Naive B cell (primary cell): ENCODE measurements at regions not wholly inside any gene's neighbourhood (a gene's known extent, or its start where the extent isn't known, plus 50 kb on each side); places are given as distances from the start of the nearest gene placed in this dataset.

ENCODE experiments used
- ATAC-seq, 2 donors: fragments of 150-1000 bp; cut with Tn5 transposase; 2 replicates each; pipeline ENCODE4 v1.10.0; 2021; ENCODE audit warnings: low read depth in 2 of 2, mild to moderate bottlenecking in 2 of 2, moderate library complexity in 2 of 2
- DNase-seq: peaks from one replicate; pipeline ENCODE4 v3.0.0; 2022
- H3K27ac Mint-ChIP-seq, 6 donors: one replicate each; pipeline ENCODE4 v1.8.0; 2020 to 2022; ENCODE audit warnings: mild to moderate bottlenecking in 6 of 6, mixed read lengths in 6 of 6, moderate library complexity in 5 of 6, inconsistent platforms in 2 of 6
- H3K27me3 Mint-ChIP-seq, 3 donors: one replicate each; pipeline ENCODE4 v1.8.0; 2021 to 2022; ENCODE audit warnings: mixed read lengths in 3 of 3, mild to moderate bottlenecking in 1 of 3
- H3K36me3 Mint-ChIP-seq, 2 donors: one replicate each; pipeline ENCODE4 v1.8.0; 2020 to 2022; ENCODE audit warnings: mixed read lengths in 2 of 2, inconsistent platforms in 1 of 2, mild to moderate bottlenecking in 1 of 2
- H3K4me1 Mint-ChIP-seq, 3 donors: one replicate each; pipeline ENCODE4 v1.8.0; 2020 to 2022; ENCODE audit warnings: mixed read lengths in 3 of 3, inconsistent platforms in 1 of 3, mild to moderate bottlenecking in 1 of 3, moderate library complexity in 1 of 3
- H3K4me3 Mint-ChIP-seq, 8 donors: one replicate each; pipeline ENCODE4 v1.8.0; 2020 to 2022; ENCODE audit warnings: mild to moderate bottlenecking in 8 of 8, mixed read lengths in 8 of 8, moderate library complexity in 8 of 8, inconsistent platforms in 2 of 8
- H3K9me3 Mint-ChIP-seq, 7 donors: one replicate each; pipeline ENCODE4 v1.8.0; 2020 to 2022; ENCODE audit warnings: mixed read lengths in 7 of 7, mild to moderate bottlenecking in 5 of 7, inconsistent platforms in 2 of 7, moderate library complexity in 1 of 7

DNA sequence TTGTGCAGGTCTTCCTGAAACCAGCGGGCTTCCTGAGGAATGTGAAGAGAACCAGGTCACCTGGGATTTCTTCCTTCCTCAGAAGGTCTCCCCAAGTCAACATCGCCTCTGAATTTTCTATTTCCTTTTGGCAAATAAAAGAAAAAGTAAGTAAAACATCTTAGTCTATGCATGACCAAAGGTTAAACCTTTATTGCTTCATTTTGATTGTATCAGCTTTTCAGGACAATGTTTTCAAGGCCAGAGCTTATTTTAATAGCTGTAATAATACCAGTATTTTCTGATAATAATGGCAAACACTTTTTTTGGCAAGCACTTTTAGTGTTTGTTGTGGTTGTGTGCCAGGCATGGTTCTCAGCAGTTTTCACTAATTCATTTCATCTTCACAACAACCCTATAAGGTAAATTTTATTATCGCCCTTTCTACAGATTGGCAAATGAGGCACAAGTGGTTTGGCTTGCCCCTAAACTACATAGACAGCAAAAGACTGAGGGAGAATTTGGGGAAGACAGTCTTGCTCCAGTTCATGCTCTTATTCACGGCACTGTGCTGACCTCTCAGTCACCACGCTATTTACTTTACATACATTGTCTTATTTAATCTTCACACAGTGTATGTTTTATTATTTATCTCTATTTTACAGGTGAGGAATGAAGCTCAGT is 110.4 kb downstream of the RPL22L1 start:
- no peaks in the 10 kb centered on the region for H3K4me1 Mint-ChIP-seq
- no peaks in the 10 kb centered on the region for H3K36me3 Mint-ChIP-seq
- H3K27ac Mint-ChIP-seq = no peak overlapping the region
- no peak overlapping the region for H3K4me3 Mint-ChIP-seq
- peaks cover 0 to 20% (median 19%) of the 10 kb centered on the region in 3 donors for H3K27me3 Mint-ChIP-seq
- ATAC-seq (no peak), DNase-seq (no peak)
- no peaks in the 10 kb centered on the region for H3K9me3 Mint-ChIP-seq

GRCh38 chr3:170757038-170757437 is 113.0 kb downstream of the RPL22L1 start:
- ATAC-seq (no peak), DNase-seq (no peak)
- Mint-ChIP-seq H3K27ac (no peak overlapping the region), H3K27me3 (peaks cover 4 to 27% (median 19%) of the 10 kb centered on the region in 3 donors), H3K36me3 (no peaks in the 10 kb centered on the region), H3K4me1 (no peaks in the 10 kb centered on the region), H3K4me3 (no peak overlapping the region), H3K9me3 (no peaks in the 10 kb centered on the region)

DNA sequence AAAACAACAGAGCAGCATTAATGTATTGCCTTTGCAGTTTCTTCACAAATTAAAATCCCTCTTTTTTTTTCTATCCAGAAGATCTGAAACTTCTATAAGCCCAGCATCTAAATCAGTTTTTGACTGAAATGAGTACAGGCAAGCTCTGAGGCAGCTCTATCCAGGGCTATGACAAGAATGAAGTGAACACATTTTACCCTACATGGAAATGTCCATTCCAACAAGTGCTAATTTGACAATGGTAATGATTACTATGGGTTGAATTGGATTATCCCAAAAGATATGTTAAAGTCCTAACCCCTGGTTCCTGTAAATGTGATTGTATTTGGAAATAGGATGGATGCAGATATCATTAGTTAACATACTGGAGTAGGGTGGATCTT is 115.7 kb downstream of the RPL22L1 start:
- no peaks in the 10 kb centered on the region for H3K36me3 Mint-ChIP-seq
- ATAC-seq (no peak), DNase-seq (no peak)
- H3K4me3 Mint-ChIP-seq = no peak overlapping the region
- H3K9me3 Mint-ChIP-seq = no peaks in the 10 kb centered on the region
- H3K27ac Mint-ChIP-seq = no peak overlapping the region
- peaks cover 12 to 34% (median 27%) of the 10 kb centered on the region in 3 donors for H3K27me3 Mint-ChIP-seq
- H3K4me1 Mint-ChIP-seq = no peaks in the 10 kb centered on the region

- no peaks in the 10 kb centered on the region for H3K4me1 Mint-ChIP-seq
- H3K4me3 Mint-ChIP-seq = no peak overlapping the region
- peaks cover 18 to 38% (median 30%) of the 10 kb centered on the region in 3 donors for H3K27me3 Mint-ChIP-seq
- ATAC-seq (no peak), DNase-seq (no peak)
- no peak overlapping the region for H3K27ac Mint-ChIP-seq
- peaks cover 0 to 4% (median 0%) of the 10 kb centered on the region in 7 donors for H3K9me3 Mint-ChIP-seq
- H3K36me3 Mint-ChIP-seq = no peaks in the 10 kb centered on the region
These were observed 116.3 kb downstream of the RPL22L1 start for GRCh38 chr3:170753421-170754310.

GRCh38 chr3:170752571-170753155 is 117.3 kb downstream of the RPL22L1 start:
- Mint-ChIP-seq H3K9me3 (peaks cover 0 to 4% (median 0%) of the 10 kb centered on the region in 7 donors), H3K27me3 (peaks cover 18 to 42% (median 38%) of the 10 kb centered on the region in 3 donors), H3K4me1 (no peaks in the 10 kb centered on the region), H3K27ac (no peak overlapping the region), H3K36me3 (no peaks in the 10 kb centered on the region), H3K4me3 (no peak overlapping the region)
- DNase-seq (no peak), ATAC-seq (no peak)

DNA sequence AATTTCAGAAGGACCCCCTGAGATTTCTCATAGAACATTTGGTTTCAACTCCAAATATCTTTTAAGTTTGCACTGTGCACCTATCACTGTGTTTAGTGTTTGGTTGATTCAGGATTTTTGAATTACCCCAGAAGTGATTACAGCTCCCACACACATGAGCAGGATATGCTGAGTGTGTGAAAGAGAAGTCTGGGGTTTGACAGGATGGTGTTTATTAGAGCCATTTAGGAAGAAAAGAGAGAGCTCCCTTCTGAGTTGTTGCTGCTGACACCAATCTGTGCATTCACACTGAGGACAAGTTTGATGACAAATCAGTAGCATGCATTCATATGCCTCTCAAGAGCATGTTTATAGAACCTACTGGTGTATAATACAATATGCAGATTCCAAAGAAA is 118.1 kb downstream of the RPL22L1 start:
- no peak for DNase-seq
- no peak for ATAC-seq
- Mint-ChIP-seq H3K9me3 (peaks cover 0 to 4% (median 0%) of the 10 kb centered on the region in 7 donors), H3K4me1 (no peaks in the 10 kb centered on the region), H3K4me3 (no peak overlapping the region), H3K27me3 (peaks cover 18 to 49% (median 45%) of the 10 kb centered on the region in 3 donors), H3K27ac (no peak overlapping the region), H3K36me3 (no peaks in the 10 kb centered on the region)

- H3K9me3 Mint-ChIP-seq = peaks cover 0 to 8% (median 0%) of the 10 kb centered on the region in 7 donors
- no peak overlapping the region for H3K27ac Mint-ChIP-seq
- H3K27me3 Mint-ChIP-seq = peaks cover 24 to 55% (median 52%) of the 10 kb centered on the region in 3 donors
- H3K4me3 Mint-ChIP-seq = no peak overlapping the region
- no peaks in the 10 kb centered on the region for H3K36me3 Mint-ChIP-seq
- ATAC-seq = no peak
- DNase-seq = no peak
- H3K4me1 Mint-ChIP-seq = no peaks in the 10 kb centered on the region
These were observed 118.7 kb downstream of the RPL22L1 start for GRCh38 chr3:170751083-170751898.

DNA sequence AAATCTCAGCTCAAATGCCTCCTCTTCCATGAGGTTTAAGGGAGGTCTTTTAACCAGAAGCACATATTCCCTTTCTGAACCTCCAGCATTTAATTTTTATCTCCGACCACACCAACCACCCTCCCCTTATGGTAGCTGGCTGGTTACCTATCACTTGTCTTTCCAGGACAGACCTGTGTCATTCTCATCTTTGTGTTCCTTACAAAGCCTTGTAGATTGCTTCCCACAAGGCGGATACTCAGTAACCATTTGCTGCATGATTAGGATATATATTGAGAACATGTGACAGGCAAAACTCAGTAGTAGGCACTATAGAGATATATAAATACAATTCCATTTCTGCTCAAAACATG is 119.5 kb downstream of the RPL22L1 start:
- peaks cover 0 to 8% (median 0%) of the 10 kb centered on the region in 7 donors for H3K9me3 Mint-ChIP-seq
- no peak overlapping the region for H3K27ac Mint-ChIP-seq
- DNase-seq (no peak), ATAC-seq (no peak)
- H3K4me1 Mint-ChIP-seq = no peaks in the 10 kb centered on the region
- H3K4me3 Mint-ChIP-seq = no peak overlapping the region
- no peaks in the 10 kb centered on the region for H3K36me3 Mint-ChIP-seq
- peaks cover 31 to 54% (median 53%) of the 10 kb centered on the region in 3 donors for H3K27me3 Mint-ChIP-seq

DNA sequence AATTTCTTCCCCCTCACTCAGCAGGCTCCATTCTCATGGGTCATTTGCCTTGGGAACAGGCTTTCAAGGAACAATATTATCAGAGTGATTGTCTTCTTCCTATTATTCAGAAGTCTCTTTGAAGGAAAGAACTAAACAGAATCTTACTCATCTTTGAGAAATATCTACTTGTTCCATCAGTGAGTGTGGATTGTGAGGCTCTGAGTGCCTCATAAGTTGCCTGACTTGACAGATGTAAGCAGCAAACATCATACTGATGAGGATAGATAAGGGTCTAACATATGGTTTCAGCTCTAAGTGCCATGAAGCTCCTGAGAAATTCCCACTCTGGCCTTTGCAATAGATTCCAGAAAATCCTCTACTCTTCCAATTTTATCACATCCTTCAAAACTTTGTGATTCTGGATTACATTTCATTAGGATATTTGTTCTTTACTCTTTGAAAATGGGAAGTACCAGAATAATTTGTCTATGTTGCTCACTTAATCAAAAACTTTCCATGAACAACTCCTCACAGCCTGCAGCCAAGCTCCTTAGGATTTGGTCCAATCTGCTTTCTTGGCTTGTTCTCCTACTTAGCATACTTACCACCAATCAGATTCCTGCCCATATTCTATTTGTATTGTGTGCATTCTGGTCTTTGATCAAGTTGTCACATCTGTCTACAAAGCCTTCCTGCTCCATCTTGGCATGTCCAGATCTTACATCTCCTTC is 120.1 kb downstream of the RPL22L1 start:
- H3K4me3 Mint-ChIP-seq = no peak overlapping the region
- H3K27ac Mint-ChIP-seq = no peak overlapping the region
- H3K27me3 Mint-ChIP-seq = peaks cover 31 to 54% (median 48%) of the 10 kb centered on the region in 3 donors
- no peaks in the 10 kb centered on the region for H3K4me1 Mint-ChIP-seq
- no peaks in the 10 kb centered on the region for H3K36me3 Mint-ChIP-seq
- DNase-seq (no peak), ATAC-seq (no peak)
- peaks cover 0 to 8% (median 0%) of the 10 kb centered on the region in 7 donors for H3K9me3 Mint-ChIP-seq

DNA sequence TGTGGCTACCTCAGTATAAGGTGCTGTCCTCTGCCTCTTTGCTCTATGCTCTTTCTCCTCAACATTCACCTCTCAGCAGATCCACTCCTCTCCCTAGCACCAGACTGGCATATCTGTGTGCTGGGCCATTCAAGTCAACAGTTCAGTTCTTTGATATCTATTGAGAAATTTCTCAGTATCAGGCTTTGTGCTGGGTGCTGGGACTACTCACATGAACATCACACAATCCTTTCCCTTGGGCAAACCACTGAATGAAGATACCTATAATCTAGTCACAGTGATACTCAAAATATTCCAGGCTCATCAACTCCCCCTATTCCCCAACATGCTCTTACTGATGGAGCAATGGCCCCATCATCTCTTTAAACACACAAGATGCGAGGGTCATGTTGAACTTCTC is 120.8 kb downstream of the RPL22L1 start:
- Mint-ChIP-seq H3K27me3 (peaks cover 27 to 54% (median 43%) of the 10 kb centered on the region in 3 donors), H3K4me3 (no peak overlapping the region), H3K4me1 (no peaks in the 10 kb centered on the region), H3K36me3 (no peaks in the 10 kb centered on the region), H3K27ac (no peak overlapping the region), H3K9me3 (peaks cover 0 to 8% (median 0%) of the 10 kb centered on the region in 7 donors)
- DNase-seq (no peak), ATAC-seq (no peak)

GRCh38 chr3:170746175-170746942 is 123.6 kb downstream of the RPL22L1 start:
- no peak for DNase-seq
- no peak for ATAC-seq
- H3K9me3 Mint-ChIP-seq = peaks cover 0 to 8% (median 0%) of the 10 kb centered on the region in 7 donors
- H3K4me3 Mint-ChIP-seq = peak overlapping the region in 1 of 8 donors; percentile 13
- H3K36me3 Mint-ChIP-seq = no peaks in the 10 kb centered on the region
- no peaks in the 10 kb centered on the region for H3K4me1 Mint-ChIP-seq
- peaks cover 30 to 51% (median 41%) of the 10 kb centered on the region in 3 donors for H3K27me3 Mint-ChIP-seq
- no peak overlapping the region for H3K27ac Mint-ChIP-seq

GRCh38 chr3:170745211-170745718 is 124.7 kb downstream of the RPL22L1 start:
- Mint-ChIP-seq H3K9me3 (peaks cover 0 to 8% (median 0%) of the 10 kb centered on the region in 7 donors), H3K27ac (no peak overlapping the region), H3K4me3 (no peak overlapping the region), H3K36me3 (no peaks in the 10 kb centered on the region), H3K4me1 (no peaks in the 10 kb centered on the region), H3K27me3 (peaks cover 27 to 47% (median 38%) of the 10 kb centered on the region in 3 donors)
- no peak for DNase-seq
- ATAC-seq = no peak
